HG02973 (cell line): ENCODE measurements at regions not wholly inside any gene's neighbourhood (a gene's known extent, or its start where the extent isn't known, plus 50 kb on each side); places are given as distances from the start of the nearest gene placed in this dataset.
A peak's percentile ranks its signal among the peaks of the same experiment; 100 is the strongest.

Source experiments
- ATAC-seq: cut with Tn5 transposase; IDR thresholded peaks from one replicate; pipeline ENCODE4 v1.9.1; 2021; ENCODE audit warnings: moderate library complexity; ENCODE audit not compliant: unreplicated experiment

DNA sequence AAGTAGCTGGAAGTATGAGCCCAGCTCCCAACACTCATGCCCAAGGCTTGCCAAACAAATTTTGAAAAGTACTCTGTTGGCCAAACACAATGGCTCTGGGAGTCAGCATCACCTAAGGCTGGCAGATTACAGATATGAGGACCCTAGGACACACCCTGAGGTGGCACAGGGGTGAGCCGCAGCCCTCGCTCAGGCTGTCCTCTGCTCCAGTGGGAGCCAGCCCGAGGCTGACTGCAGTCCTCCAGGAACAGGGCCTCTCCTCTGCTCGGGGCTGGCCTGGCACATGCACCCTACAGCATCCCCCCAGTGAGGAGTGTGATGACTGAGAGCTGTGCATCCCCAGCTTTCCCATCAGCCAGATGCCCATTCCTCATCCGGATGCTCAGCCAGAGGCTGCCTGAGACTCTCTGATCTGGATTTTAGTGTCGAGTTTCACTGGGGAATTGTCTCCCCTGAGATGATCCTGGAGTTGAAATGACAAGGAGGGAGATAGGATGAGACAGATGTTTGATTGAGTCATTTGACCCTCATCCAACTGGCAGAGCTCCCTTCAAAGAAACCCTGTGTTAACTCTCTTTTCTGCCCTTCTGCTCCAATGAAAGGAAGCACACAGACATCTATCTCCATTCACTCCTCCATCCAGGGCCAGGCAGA lies 269.3 kb upstream of the NCKAP5 start:
- ATAC-seq: no peak

DNA sequence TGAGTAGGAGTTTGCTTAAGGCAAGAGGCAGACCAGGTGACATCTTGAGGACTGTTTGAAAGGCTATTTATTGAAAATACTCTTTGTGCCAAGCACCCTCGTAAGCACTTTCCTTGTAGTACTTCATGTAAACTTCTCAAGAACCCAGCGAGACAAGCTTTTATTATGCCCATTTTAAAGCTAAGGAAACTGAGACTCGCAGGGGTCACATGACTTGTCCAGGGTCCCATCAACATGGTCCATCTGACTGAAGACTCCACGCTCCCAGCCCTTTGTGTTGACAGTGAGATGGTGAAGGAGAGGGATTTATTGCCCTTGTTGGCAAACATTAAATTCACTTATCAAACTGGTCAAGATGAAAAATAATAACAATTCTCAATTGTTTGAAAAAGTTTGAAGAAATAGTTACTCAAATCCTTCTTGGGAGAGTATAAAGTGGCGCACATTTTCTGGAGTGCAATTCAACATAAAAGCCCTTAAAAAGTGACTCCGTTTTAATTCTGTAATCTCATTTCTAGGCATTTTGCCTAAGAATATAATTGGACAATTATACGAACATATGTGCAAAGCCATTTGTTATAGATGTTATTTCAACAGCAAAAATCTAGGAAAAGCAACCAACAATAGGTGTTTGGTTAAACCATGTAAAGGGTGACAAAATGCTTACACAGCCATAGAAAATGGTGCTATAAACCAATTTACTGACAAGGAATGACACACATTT lies 270.5 kb upstream of the NCKAP5 start:
- ATAC-seq: no peak

DNA sequence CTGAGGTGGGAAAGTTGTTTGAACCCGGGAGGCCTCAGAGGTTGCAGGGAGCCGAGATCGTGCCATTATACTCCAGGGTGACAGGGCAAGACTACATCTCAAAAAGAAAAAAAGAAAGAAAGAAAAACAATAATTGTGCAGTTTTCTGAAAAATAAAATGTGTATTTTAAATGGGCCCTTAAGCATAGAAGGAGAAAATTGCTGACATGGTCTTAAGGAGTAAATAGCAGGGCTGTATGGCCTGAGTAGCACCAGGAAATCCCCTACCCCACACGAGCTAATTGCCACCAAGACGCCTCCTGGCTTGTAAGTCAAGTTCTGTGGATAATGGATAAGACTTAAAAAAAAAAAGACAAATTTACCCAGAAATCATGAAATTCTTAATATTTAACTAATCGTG lies 271.4 kb upstream of the NCKAP5 start:
- ATAC-seq: no peak

DNA sequence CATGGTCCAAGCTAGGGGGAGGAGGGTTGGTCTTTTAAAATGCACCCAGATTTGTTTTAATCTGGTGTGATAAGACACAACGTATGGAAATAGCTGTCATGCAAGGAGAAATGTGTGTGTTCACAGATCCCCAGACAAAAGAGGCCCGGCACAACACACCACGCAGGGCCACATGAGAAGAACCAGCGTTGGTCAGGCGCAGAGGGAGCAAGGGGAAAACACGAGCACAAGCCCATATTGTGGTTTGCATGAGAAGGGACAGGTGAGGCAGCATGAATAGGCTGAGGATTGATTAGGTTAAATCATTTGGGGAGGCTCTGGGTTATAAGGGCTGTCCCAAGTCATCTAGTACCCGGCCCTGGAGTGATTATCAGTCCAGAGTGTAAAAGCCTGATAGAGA lies 272.5 kb upstream of the NCKAP5 start:
- no peak for ATAC-seq

DNA sequence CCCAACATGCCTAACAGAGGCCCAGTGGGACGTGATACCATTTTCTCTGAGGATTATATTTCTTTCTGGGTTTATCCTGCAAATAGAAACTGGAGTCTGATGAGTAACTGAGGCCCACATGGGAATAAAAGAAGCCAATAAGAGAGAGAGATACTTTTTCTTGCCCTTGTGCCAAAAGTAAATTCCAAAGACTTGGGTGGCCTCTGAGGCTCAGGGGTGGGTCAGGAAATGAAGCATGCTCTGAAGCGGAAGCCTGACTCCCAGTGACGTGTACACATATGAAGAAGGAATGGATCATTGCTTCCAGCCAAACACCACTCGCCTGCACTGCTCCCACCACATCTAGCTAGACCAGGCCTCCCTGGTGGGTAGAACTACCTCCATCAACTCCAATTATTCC lies 273.6 kb upstream of the NCKAP5 start:
- ATAC-seq: no peak

DNA sequence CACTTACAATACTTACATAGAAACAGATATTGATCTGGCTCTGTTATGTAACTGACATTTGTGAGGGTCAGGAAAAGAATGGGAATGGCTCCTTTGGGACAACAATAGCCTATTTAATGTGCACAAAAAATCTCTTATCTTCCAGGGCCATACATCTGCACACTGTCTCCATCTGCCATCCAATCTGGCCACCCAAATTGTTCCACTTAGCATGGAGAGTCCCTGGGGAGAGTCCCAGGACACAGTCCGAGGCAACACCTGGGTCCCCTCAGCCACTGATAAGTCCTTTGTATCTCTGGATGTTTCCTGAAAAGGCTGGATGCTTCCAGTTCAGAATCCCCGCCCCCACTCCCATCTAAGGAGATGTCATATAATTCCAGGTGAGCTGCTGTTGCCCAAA lies 274.2 kb upstream of the NCKAP5 start:
- no peak for ATAC-seq

DNA sequence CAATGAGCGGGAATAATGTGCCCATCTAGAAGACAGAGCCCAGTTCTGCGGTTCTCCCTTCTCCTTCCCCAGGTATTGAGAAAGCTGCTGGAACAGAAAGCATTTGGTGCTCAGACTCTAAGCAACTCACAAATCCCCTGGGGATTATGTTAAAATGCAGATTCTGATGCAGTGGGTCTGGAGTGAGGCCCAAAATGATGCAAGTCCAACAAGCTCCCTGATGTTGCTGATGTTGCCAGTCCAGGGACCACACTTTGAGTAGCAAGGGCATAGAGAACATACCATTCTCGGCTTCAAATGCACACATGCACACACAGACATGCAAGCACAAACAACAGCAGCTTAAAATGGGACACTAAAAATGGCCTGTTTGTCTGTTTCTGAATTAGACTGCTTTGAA lies 274.8 kb upstream of the NCKAP5 start:
- ATAC-seq: no peak

DNA sequence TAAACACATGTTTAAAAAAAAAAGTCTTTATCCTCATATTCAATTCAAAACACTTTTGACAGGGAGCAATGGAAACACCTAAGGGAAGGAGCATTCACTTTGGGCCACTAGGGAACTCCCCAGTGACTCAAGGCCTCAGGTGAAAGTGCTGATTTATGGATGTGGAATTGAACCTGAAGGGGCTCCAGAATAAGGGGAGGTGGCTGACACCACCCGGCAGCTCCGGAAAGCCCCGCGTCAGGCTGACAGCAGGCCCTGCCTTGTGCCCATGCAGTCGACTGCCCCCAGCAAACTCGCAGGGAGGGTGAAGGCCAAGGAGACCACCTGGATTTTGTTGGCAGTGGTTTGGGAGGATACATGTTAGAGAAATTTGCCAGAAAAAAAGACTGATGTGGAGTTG lies 275.3 kb upstream of the NCKAP5 start:
- no peak for ATAC-seq

DNA sequence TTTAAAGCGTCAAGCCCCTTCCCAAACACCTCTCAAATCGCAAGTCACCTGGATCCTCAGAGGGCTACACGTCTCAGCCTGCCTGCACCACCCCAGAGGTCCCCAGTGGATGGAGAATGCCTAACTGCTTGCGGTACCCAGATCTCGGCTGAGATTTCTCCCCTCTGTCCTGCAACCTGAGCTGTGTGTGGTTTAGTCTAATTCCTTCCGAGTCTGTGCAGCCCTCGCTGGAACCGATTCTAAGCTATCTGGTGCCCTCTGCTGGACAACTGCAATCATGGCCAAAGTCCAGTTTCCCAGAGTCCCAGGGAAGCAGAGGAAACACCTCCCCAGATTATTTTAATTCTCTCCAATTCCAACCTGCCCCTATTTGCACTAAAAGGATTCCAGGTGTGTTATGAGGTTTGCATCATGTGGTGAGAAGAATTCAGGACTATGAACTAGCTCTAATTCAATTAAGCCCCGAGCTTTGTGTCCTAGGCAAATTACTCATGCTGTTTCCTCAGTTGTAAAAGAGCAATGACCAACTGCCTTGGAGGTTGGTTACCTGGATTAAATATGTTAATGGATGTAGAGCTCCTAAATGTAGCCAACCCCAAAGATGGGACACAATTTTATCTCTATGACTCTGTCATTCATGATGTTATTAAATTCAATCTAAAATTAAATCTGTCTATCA lies 276.1 kb upstream of the NCKAP5 start:
- peak; percentile 71 for ATAC-seq

DNA sequence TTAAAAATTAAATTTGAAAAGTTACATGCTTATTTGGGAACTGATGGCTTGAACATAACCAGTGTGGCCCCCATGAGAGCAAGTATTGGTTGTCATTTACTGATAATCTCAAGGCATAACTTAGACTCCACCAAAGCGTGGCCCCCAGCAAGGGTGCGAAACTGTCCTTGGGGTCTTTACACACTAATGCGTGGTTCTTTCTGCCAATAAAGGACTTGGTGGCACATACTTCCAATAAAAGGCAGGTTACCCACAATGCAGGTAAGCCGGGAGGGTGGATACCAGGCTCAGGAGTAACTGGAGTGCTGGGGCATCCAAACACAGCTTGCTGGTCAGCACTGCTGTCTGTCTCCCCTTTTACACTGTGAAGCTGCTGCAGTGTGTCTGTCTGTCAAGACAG lies 278.2 kb upstream of the NCKAP5 start:
- no peak for ATAC-seq

DNA sequence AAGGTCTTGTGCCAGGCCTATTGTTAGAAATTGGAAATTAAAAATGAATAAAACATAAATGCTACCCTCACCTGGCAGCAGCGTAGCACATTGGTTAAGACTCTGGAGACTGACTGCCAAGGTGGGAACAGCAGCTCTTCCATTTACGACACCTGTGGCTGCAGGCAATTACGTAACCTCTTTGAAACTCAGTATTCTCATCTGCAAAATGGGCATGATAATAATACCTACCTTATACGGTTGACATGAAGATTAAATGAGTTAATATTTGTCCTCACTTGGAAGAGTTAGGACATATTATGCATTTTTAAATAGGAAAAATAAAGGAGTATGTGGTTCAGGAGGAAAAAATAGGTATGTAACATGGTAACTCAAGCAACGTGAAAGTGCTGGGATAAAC lies 279.3 kb upstream of the NCKAP5 start:
- ATAC-seq: no peak

DNA sequence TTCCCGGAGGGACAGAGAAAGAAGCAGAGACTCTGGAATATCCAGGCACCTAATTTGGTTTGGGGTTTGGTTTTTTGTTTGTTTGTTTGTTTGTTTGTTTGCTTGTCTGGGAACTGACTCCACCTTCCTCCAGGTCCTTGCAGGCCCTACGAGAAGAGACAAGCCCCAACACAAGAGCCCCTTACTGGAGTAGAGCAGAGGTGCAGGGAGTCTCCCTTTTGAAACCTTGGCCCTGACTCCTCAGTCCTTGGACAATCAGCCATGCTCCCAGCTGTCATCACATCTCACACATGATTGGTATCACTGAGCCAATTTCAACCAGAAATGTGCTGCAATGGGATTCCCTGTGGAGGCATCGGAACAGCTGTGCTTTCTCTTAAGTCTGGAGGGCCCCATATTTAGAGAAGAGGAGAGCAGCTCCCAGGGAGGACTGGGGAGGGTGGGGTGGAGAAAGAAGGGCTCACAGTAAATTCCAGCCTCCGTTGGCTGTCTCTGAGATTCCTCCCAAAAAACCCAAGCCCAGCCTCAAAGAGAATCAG lies 279.9 kb upstream of the NCKAP5 start:
- no peak for ATAC-seq

DNA sequence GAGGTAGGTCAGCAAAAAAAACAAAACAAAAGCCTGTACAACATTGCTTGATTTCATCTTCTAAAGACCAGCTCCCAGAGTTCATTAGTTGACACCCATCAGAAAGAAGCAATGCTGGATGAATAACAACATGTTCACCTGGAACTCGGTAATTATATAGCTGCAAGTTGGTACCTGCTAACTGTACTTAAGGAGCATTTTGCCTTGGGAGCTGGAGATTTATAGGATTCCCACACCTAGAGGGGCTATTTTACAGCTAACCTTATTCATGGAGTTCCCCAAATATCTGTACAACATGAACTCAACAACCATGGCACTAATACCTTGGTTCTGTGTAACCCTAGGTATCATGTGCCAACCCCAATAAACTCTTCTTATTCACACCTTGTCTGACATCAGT lies 281.1 kb upstream of the NCKAP5 start:
- no peak for ATAC-seq

DNA sequence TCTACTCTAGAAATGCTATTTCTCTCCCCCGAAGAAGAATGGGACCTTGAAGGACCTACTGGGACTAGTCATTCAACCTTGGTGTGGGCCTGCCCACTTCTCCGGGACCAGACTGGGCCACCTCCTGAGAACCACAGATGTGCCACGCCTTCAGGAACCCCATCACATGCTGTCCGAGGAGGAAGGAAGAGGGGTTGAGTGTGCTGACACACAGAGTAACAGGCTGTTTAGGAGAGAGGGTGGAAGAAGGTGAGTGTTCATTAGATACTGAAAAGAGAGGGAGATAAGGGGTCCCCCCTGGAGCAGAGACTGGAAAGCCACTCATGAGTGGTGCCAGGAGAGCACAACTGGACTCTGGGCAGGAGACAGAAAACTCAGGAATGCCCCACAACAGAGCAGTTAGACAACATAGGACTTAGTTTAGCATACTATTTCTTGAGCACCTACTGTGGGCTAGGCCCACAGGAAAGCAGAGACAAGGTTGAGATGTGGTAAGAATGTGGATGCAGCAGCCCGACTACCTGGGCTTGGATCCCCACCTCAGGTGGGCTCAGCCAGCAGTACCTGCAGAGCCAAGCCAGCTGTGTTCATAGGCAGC lies 286.4 kb upstream of the NCKAP5 start:
- ATAC-seq: no peak

DNA sequence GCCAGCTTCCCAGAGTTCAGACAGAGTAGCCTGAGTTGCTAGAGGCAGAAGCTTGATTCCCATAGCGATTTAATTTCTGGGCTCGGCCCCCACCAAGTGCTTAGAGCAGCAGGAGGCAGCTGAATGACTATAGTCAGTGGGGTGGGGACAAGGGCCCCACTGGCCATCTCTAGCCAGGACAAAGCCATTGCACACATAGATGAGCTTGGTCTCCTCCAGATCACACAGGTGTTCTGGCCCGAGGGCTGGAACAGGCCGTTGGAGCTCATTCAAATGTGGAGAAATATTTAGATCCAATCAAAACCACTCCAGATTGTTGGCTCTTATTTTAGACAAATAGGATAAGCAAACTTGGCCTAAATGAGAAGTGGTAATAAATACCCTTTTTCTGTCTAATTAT lies 287.3 kb upstream of the NCKAP5 start:
- no peak for ATAC-seq

DNA sequence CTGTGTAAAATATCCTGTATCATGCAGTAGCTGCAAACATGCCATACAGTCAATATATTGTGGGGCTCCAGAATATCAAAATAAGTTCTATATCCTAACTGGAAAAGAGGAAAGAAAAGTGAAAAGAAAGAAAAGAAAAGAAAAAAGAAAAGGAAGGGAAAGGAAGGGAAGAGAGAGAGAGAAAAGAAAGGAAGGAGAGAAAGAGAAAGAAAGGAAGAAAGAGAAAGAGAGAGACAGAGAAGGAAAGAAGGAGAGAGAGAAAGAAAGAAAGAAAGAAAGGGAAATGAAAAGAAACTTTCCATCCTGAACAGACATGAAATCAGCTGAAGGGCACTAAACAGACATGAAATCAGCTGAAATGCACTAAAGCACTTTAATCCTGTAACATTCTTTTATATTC lies 288.4 kb upstream of the NCKAP5 start:
- ATAC-seq: no peak

DNA sequence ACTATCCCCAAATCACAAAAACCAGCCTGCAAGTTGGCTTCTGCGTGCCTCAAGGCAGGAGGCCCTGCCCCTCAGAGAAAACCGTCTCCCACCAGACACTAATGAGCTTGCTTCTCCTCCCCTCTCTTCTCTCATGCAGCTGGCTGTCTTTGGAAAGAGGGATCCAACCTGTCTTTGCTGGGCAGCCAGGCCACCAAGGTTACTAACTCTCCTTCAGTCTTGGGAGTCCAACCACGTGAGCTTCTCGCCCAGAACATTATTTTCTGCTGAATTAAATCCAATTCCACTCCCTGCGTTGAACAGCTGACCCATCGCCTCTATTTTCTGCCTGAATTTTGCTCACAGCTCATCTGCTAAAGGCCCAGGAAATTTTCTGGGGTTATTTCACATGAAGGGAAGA lies 291.3 kb upstream of the NCKAP5 start:
- ATAC-seq: no peak

DNA sequence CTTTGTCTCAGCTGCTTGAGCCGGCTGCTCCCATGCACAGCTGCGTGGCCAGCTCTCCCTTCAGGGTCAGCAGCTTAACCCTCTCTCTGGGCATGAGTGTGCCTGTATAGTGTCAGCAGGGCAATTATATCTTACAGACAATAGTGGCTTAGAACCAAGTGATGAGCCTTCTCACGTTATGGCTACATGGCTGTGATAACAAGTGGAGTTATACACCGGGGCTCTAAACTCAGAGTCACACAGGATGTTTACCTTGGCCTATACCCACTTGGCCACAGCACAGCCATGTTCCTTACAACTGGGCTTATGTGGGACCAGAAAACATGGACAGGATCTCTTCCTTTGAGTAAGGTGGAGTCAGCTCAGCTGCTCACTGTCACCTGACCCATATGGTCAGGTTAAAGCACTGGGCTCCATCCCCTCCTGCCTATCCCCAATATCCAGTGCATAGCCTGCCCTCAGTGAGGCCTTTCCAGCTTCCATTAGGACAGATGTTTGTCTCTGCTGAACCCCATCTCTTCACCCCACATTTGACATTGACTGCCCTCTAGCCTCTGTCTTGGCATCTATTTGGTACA lies 294.2 kb upstream of the NCKAP5 start:
- ATAC-seq: no peak

DNA sequence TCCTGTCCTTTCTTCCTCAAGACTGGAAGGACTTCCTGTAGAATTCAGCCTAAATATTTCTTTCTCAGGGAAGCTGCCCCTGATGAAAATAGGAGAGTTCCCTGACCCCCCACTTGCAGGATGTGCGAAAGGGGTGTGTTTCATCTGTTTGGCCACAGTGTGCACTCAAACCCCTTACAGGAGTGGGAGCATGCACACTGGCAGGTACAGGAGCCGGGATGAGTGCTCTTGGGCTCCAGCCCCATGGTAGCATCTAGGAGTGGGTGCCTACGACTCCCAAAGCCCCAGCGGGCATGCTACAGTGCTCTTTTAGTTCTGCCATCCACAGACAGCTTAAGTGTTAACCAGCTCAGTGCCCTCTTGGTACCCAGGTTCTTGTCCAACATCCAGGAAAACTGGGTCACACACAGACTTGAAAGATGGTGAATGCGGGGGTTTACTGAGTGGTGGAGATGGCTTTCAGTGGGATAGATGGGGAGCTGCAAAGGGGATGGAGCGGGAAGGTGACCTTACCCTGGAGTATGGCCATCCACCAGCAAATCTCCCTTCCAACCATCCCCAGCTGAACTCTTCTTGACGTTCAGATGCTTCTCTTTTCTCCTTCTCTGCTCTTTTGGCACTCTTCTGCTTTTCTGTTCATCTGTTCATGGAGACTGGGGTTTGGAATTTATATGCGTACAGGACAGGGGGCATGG lies 295.0 kb upstream of the NCKAP5 start:
- no peak for ATAC-seq

DNA sequence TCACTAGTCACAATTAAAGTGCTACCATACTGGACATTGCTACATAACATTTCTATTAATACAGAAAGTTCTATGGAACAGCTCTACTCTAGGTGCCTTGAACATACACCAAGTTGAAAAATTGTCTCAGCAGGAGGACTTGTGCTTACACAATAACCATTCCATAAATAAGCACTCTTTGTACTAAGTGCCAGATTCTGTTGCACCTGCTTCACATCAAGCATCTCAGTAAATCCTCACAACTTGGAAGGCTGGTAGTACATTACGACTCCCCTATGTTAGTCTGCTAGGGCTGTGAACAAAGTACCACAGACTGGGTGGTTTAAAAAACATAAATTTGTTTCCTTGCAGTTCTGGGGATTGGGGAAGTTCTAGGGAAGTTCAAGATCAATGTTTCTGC lies 296.9 kb upstream of the NCKAP5 start:
- no peak for ATAC-seq

DNA sequence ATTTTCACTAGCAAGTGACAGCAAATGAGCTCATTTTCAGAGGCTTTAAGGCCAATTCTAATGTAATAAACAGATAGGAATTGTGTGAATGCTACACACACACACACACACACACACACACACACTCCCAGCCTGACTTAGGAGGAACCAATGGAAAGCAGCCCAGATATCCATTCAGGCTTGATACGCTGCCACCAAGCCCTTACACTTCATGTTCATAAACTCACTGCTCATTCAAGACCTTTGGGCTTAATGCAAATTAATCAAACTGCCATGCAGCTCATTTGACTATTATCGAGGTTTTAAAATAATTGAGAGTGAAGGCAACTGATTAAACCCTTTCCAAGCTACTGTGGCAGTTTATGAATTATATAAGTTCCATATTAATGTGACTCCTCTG lies 298.9 kb upstream of the NCKAP5 start:
- ATAC-seq: no peak
